ENCODE measurements at regions not wholly inside any gene's neighbourhood (a gene's known extent, or its start where the extent isn't known, plus 50 kb on each side); places are given as distances from the start of the nearest gene placed in this dataset.

- DNase-seq (ENCODE audit: low read depth), result no peak
Measured at GRCh38 chr14:101504096-101504948, 57.0 kb upstream of the DIO3 start.

- no peak for DNase-seq (ENCODE audit: low read depth)
Measured at GRCh38 chr14:101505236-101505970, 55.9 kb upstream of the DIO3 start.

- no peak for DNase-seq (ENCODE audit: low read depth)
Measured at GRCh38 chr14:101506211-101506925, 54.9 kb upstream of the DIO3 start.

- no peak for DNase-seq (ENCODE audit: low read depth)
Measured at GRCh38 chr14:101506926-101507835, 54.1 kb upstream of the DIO3 start.

GRCh38 chr14:101507836-101508150, 53.5 kb upstream of the DIO3 start:
- no peak for DNase-seq (ENCODE audit: low read depth)

- no peak for DNase-seq (ENCODE audit: low read depth)
Measured at GRCh38 chr14:101508196-101508947, 52.9 kb upstream of the DIO3 start.

GRCh38 chr14:101508948-101509729, 52.2 kb upstream of the DIO3 start:
- DNase-seq (ENCODE audit: low read depth), result no peak

GRCh38 chr14:101509730-101510371, 51.4 kb upstream of the DIO3 start:
- DNase-seq (ENCODE audit: low read depth), result no peak

- DNase-seq (ENCODE audit: low read depth), result no peak
Measured at GRCh38 chr14:101511199-101511598, 50.1 kb upstream of the DIO3 start.
